ENCODE measurements at regions not wholly inside any gene's neighbourhood (a gene's known extent, or its start where the extent isn't known, plus 50 kb on each side); places are given as distances from the start of the nearest gene placed in this dataset.

DNA sequence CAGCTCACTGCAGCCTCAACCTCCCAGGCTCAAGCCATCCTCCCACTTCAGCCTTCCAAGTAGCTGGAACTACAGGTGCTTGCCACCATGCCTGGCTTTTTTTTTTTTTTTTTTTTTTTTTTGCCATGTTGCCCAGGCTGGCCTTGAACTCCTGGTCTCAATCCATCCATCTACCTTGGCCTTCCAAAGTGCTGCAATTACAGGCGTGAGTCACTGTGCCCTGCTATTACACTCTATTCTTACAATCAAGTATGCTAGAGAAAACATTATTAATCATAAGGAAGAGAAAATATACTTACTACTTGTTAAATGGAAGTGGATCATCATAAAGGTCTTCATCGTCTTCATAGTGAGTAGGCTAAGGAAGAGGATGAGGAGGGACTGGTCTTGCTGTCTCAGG lies 93.3 kb upstream of the DOCK9 start:
- Histone ChIP-seq H3K4me1 (ENCODE audit: control insufficient read depth in 2 of 2, insufficient read depth in 2 of 2, low read length in 2 of 2) (peaks cover 0 to 2% of the 10 kb centered on the region in 2 donors), H3K27ac (ENCODE audit: low read depth in 1 of 2, low read length in 1 of 2) (no peak overlapping the region), H3K9me3 (ENCODE audit: control insufficient read depth in 2 of 2, insufficient read depth in 1 of 2, low read length in 1 of 2) (peaks cover 0 to 13% of the 10 kb centered on the region in 2 donors), H3K36me3 (ENCODE audit: control insufficient read depth in 2 of 2, insufficient read depth in 2 of 2, low read length in 1 of 2) (no peaks in the 10 kb centered on the region), H3K27me3 (ENCODE audit: control insufficient read depth in 2 of 2, insufficient read depth in 1 of 2, low read length in 1 of 2) (no peaks in the 10 kb centered on the region), H3K4me3 (ENCODE audit: low read length in 2 of 2) (no peak overlapping the region)
- no peak for DNase-seq (ENCODE audit: low read depth in 6 of 9, low spot score in 9 of 9)
- WGBS, result 100% methylated on average over 2 of the region's 2 CpGs

DNA sequence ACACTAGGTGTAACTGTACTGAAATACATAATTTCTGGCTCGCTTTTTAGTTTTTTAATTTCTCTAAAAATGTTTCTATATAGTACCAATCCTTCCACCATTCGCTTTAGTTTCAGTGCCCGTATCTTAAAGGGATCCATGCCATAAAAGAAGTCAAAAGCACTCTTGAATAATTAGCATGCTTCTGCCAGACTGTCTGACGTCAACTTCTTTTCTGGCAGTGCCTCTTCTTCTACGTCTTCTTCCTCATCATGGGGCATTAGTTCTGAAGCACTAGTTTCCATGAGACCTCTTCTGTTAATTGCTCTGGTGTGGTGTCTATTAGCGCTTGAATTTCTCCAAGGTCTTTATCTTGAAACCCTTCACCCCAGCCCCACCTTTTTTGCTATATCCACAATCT lies 93.8 kb upstream of the DOCK9 start:
- no peak overlapping the region for H3K27ac ChIP-seq (ENCODE audit: low read depth in 1 of 2, low read length in 1 of 2)
- 89% methylated on average over 6 of the region's 6 CpGs for WGBS

DNA sequence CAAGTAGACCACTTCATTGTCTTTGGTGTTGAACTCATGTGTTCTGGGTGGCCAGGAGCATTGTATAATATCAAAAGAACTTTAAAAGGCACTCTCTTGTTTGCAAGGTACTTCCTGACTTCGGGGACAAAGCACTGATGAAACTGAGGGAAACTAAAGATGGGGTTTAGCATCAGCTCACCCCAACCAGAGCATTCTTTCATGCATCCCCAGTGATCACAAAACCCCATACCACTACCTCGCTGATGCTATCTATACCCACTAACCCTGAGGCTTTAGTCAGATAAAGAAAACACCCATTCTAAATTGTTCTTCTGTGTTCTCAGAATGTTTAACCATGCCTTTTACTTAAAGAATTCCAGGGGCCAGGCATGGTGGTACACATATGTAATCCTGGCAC lies 94.5 kb upstream of the DOCK9 start:
- H3K27ac ChIP-seq (ENCODE audit: low read depth in 1 of 2, low read length in 1 of 2), result no peak overlapping the region
- H3K9me3 ChIP-seq (ENCODE audit: control insufficient read depth in 2 of 2, insufficient read depth in 1 of 2, low read length in 1 of 2), result peaks cover 0 to 13% of the 10 kb centered on the region in 2 donors
- H3K4me1 ChIP-seq (ENCODE audit: control insufficient read depth in 2 of 2, insufficient read depth in 2 of 2, low read length in 2 of 2), result peaks cover 0 to 2% of the 10 kb centered on the region in 2 donors
- H3K27me3 ChIP-seq (ENCODE audit: control insufficient read depth in 2 of 2, insufficient read depth in 1 of 2, low read length in 1 of 2), result no peaks in the 10 kb centered on the region
- no peak for DNase-seq (ENCODE audit: low read depth in 6 of 9, low spot score in 9 of 9)
- 66% methylated on average over 2 of the region's 2 CpGs for WGBS
- H3K4me3 ChIP-seq (ENCODE audit: low read length in 2 of 2), result no peak overlapping the region
- H3K36me3 ChIP-seq (ENCODE audit: control insufficient read depth in 2 of 2, insufficient read depth in 2 of 2, low read length in 1 of 2), result no peaks in the 10 kb centered on the region

More for the DNA sequence above, 93.8 kb upstream of the DOCK9 start:
- Histone ChIP-seq H3K4me1 (ENCODE audit: control insufficient read depth in 2 of 2, insufficient read depth in 2 of 2, low read length in 2 of 2) (peaks cover 0 to 2% of the 10 kb centered on the region in 2 donors), H3K4me3 (ENCODE audit: low read length in 2 of 2) (no peak overlapping the region), H3K36me3 (ENCODE audit: control insufficient read depth in 2 of 2, insufficient read depth in 2 of 2, low read length in 1 of 2) (no peaks in the 10 kb centered on the region), H3K27me3 (ENCODE audit: control insufficient read depth in 2 of 2, insufficient read depth in 1 of 2, low read length in 1 of 2) (no peaks in the 10 kb centered on the region), H3K9me3 (ENCODE audit: control insufficient read depth in 2 of 2, insufficient read depth in 1 of 2, low read length in 1 of 2) (peaks cover 0 to 13% of the 10 kb centered on the region in 2 donors)
- no peak for DNase-seq (ENCODE audit: low read depth in 6 of 9, low spot score in 9 of 9)

DNA sequence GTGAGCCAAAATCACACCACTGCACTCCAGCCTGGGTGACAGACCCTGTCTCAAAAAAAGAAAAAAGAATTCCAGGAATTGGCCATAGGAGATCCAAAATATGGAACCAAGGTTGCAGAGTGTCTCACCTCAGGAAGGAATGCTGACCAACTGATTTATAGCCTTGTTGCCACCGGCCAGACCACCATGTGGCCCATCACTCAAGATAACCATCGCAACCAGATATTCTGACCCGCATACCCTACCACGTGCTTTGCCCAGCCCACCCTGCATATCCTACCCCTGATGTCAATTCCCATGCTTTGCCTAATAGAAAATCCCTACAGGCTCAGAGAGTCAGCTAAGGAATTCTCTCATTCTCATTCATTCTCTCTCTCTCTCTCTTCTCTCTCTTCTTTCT lies 95.1 kb upstream of the DOCK9 start:
- H3K27ac ChIP-seq (ENCODE audit: low read depth in 1 of 2, low read length in 1 of 2), result no peak overlapping the region
- H3K4me3 ChIP-seq (ENCODE audit: low read length in 2 of 2), result no peak overlapping the region
- H3K27me3 ChIP-seq (ENCODE audit: control insufficient read depth in 2 of 2, insufficient read depth in 1 of 2, low read length in 1 of 2), result no peaks in the 10 kb centered on the region
- no peak for DNase-seq (ENCODE audit: low read depth in 6 of 9, low spot score in 9 of 9)
- 83% methylated on average over 4 of the region's 4 CpGs for WGBS
- peaks cover 0 to 2% of the 10 kb centered on the region in 2 donors for H3K4me1 ChIP-seq (ENCODE audit: control insufficient read depth in 2 of 2, insufficient read depth in 2 of 2, low read length in 2 of 2)
- peaks cover 0 to 13% of the 10 kb centered on the region in 2 donors for H3K9me3 ChIP-seq (ENCODE audit: control insufficient read depth in 2 of 2, insufficient read depth in 1 of 2, low read length in 1 of 2)
- no peaks in the 10 kb centered on the region for H3K36me3 ChIP-seq (ENCODE audit: control insufficient read depth in 2 of 2, insufficient read depth in 2 of 2, low read length in 1 of 2)

DNA sequence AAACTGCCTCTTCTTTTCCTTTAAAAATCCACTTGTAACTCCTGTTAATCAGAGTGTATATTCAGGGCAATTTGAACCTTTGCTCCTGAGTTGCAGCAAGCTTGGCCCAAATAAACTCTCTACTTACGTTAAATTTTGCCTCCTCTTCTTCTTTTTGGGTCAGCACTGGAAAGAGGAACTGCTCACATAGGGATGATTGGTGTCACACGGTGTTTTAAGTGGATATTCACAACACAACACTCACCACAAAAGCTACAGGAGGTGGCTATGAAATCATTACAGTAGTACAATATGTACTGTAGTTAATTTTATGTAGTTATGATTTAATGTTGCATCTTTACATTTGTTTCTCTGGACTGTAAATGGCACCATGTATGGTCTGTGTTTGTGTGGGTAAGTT lies 96.8 kb upstream of the DOCK9 start:
- no peak overlapping the region for H3K27ac ChIP-seq (ENCODE audit: low read depth in 1 of 2, low read length in 1 of 2)
- peaks cover 0 to 13% of the 10 kb centered on the region in 2 donors for H3K9me3 ChIP-seq (ENCODE audit: control insufficient read depth in 2 of 2, insufficient read depth in 1 of 2, low read length in 1 of 2)
- 56% methylated on average over 2 of the region's 2 CpGs for WGBS
- no peak for DNase-seq (ENCODE audit: low read depth in 6 of 9, low spot score in 9 of 9)
- no peaks in the 10 kb centered on the region for H3K36me3 ChIP-seq (ENCODE audit: control insufficient read depth in 2 of 2, insufficient read depth in 2 of 2, low read length in 1 of 2)
- H3K27me3 ChIP-seq (ENCODE audit: control insufficient read depth in 2 of 2, insufficient read depth in 1 of 2, low read length in 1 of 2), result no peaks in the 10 kb centered on the region
- H3K4me1 ChIP-seq (ENCODE audit: control insufficient read depth in 2 of 2, insufficient read depth in 2 of 2, low read length in 2 of 2), result peaks cover 0 to 2% of the 10 kb centered on the region in 2 donors
- no peak overlapping the region for H3K4me3 ChIP-seq (ENCODE audit: low read length in 2 of 2)

DNA sequence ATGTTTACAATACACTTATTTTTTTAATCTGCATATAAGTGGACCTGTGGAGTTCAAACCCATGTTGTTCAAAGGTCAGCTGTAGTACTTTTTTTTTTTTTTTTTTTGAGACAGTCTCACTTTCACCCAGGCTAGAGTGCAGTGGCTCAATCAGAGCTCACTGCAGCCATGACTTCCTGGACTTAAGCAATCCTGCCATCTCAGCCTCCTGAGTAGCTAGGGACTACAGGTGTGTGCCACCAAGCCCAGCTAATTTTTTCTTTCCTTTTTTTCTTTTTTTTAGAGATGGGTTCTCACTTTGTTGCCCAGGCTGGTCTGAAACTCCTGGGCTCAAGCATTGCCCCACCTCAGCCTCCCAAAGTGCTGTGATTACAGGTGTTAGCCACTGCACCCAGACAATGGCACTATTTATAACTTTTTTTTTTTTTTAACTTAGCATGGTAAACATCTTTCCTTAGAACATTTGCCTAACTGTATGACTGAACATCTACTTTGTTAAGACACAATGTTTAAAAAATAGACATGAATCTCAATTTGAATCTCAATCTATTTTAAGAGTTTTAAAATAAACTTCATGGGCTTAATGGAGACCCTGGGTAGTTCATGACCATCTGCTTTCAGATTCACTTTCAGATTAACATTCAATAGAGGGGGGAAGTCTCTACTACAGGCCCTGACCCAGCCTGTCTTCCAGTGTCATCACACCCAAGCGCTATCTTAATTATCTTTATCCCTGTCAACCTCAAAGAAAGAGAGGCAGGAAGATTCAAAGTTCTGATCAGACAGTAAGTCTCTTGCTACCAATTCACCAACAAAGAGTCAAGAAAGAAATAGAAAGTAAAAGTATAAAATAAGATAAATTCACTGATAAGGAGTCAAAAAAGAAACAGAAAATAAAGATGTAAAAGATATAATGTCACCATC lies 97.7 kb upstream of the DOCK9 start:
- DNase-seq (ENCODE audit: low read depth in 6 of 9, low spot score in 9 of 9), result peak in 1 of 9 donors; percentile 49
- WGBS, result 33% methylated on average over 1 of the region's 1 CpG
- Histone ChIP-seq H3K4me3 (ENCODE audit: low read length in 2 of 2) (no peak overlapping the region), H3K27me3 (ENCODE audit: control insufficient read depth in 2 of 2, insufficient read depth in 1 of 2, low read length in 1 of 2) (no peaks in the 10 kb centered on the region), H3K4me1 (ENCODE audit: control insufficient read depth in 2 of 2, insufficient read depth in 2 of 2, low read length in 2 of 2) (peaks cover 0 to 2% of the 10 kb centered on the region in 2 donors), H3K9me3 (ENCODE audit: control insufficient read depth in 2 of 2, insufficient read depth in 1 of 2, low read length in 1 of 2) (peaks cover 0 to 13% of the 10 kb centered on the region in 2 donors), H3K27ac (ENCODE audit: low read depth in 1 of 2, low read length in 1 of 2) (peak overlapping the region in 1 of 2 donors; percentile 43), H3K36me3 (ENCODE audit: control insufficient read depth in 2 of 2, insufficient read depth in 2 of 2, low read length in 1 of 2) (no peaks in the 10 kb centered on the region)

DNA sequence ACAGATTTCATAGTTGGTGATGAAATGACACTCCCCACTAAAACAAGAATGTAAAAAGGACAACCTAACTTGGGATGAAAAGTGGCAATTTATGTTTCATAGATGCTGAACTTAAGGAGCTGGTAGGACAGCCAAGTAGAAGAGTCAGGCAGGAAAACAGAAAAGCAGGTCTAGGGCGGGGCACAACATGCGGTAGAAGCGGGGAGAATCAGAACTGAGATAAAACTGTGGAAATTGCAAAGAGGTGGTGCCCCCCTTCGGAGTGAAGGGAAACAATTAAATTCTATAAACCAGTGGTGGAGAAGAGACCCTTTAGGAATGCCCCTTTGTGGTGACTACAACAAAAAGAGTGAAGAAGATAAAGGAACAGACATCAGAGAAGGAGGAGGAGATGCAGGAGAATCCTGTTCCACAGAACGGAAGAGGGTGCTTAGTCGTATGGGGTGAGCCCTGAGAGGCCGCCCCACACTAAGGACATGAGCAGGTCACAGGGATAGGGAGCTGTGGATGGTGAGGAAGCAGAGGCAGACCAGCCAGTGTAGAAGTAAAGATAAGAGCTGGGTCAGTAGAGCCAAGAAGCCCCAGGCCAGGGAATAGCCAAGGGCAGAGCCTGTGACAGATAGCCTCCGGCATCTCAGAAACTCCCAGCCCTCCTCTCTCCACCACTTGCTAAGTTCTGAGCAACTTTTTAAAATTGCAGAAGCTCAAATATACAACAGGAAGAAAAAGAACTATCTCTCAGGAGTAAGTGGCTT lies 100.3 kb upstream of the DOCK9 start:
- DNase-seq (ENCODE audit: low read depth in 6 of 9, low spot score in 9 of 9), result no peak
- peaks cover 0 to 2% of the 10 kb centered on the region in 2 donors for H3K4me1 ChIP-seq (ENCODE audit: control insufficient read depth in 2 of 2, insufficient read depth in 2 of 2, low read length in 2 of 2)
- H3K36me3 ChIP-seq (ENCODE audit: control insufficient read depth in 2 of 2, insufficient read depth in 2 of 2, low read length in 1 of 2), result no peaks in the 10 kb centered on the region
- no peak overlapping the region for H3K27ac ChIP-seq (ENCODE audit: low read depth in 1 of 2, low read length in 1 of 2)
- no peak overlapping the region for H3K4me3 ChIP-seq (ENCODE audit: low read length in 2 of 2)
- WGBS, result 97% methylated on average over 8 of the region's 8 CpGs
- H3K9me3 ChIP-seq (ENCODE audit: control insufficient read depth in 2 of 2, insufficient read depth in 1 of 2, low read length in 1 of 2), result peaks cover 0 to 9% of the 10 kb centered on the region in 2 donors
- H3K27me3 ChIP-seq (ENCODE audit: control insufficient read depth in 2 of 2, insufficient read depth in 1 of 2, low read length in 1 of 2), result no peaks in the 10 kb centered on the region

DNA sequence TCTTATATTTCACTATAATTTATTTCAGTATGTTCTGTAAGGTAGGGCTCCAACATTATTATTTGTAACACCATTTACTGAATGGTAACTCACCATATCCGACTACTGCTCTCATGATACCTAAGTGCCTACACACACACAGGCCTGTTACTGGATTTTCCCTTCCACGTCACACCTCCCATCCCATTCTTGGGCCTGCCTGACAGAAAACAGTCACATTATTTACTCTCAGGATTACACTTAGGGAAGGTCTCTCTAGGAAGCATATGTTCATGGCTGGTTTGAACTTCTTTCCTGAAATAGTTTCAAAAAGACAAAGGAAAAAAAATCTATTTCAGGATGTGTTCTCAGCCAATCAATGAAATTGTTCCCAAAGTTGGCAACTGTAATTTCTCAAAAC lies 102.3 kb upstream of the DOCK9 start:
- no peak for DNase-seq (ENCODE audit: low read depth in 6 of 9, low spot score in 9 of 9)
- H3K27ac ChIP-seq (ENCODE audit: low read depth in 1 of 2, low read length in 1 of 2), result no peak overlapping the region
- no peaks in the 10 kb centered on the region for H3K36me3 ChIP-seq (ENCODE audit: control insufficient read depth in 2 of 2, insufficient read depth in 2 of 2, low read length in 1 of 2)
- H3K9me3 ChIP-seq (ENCODE audit: control insufficient read depth in 2 of 2, insufficient read depth in 1 of 2, low read length in 1 of 2), result peaks cover 0 to 2% of the 10 kb centered on the region in 2 donors
- H3K4me3 ChIP-seq (ENCODE audit: low read length in 2 of 2), result no peak overlapping the region
- H3K27me3 ChIP-seq (ENCODE audit: control insufficient read depth in 2 of 2, insufficient read depth in 1 of 2, low read length in 1 of 2), result peaks cover 0 to 13% of the 10 kb centered on the region in 2 donors
- 97% methylated on average over 2 of the region's 2 CpGs for WGBS
- H3K4me1 ChIP-seq (ENCODE audit: control insufficient read depth in 2 of 2, insufficient read depth in 2 of 2, low read length in 2 of 2), result peaks cover 8 to 13% of the 10 kb centered on the region in 2 donors

DNA sequence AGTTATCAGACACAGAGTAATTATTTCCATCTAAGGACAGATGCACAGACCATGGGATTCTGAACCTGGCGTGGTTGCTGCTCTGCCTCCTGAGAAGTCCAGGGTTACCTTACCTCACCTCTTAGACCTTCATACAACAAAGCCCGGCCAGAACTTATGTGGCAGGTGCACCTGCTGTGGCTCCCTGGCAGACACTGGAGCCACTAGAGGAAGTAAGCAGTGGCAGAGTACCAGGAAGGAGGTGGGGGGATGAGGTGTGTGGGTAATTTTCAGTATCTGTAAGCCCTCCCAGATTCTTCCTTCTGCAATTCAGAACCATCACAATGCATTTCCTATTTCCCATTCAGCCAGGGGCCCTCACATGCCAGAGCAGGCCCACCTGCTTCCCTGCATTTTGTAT lies 106.1 kb upstream of the DOCK9 start:
- peaks cover 0 to 3% of the 10 kb centered on the region in 2 donors for H3K9me3 ChIP-seq (ENCODE audit: control insufficient read depth in 2 of 2, insufficient read depth in 1 of 2, low read length in 1 of 2)
- no peaks in the 10 kb centered on the region for H3K36me3 ChIP-seq (ENCODE audit: control insufficient read depth in 2 of 2, insufficient read depth in 2 of 2, low read length in 1 of 2)
- no peak overlapping the region for H3K4me3 ChIP-seq (ENCODE audit: low read length in 2 of 2)
- WGBS, result 36% methylated on average over 2 of the region's 2 CpGs
- H3K27ac ChIP-seq (ENCODE audit: low read depth in 1 of 2, low read length in 1 of 2), result no peak overlapping the region
- peaks cover 0 to 41% of the 10 kb centered on the region in 2 donors for H3K27me3 ChIP-seq (ENCODE audit: control insufficient read depth in 2 of 2, insufficient read depth in 1 of 2, low read length in 1 of 2)
- H3K4me1 ChIP-seq (ENCODE audit: control insufficient read depth in 2 of 2, insufficient read depth in 2 of 2, low read length in 2 of 2), result peaks cover 6 to 33% of the 10 kb centered on the region in 2 donors
- peak in 1 of 9 donors; percentile 43 for DNase-seq (ENCODE audit: low read depth in 6 of 9, low spot score in 9 of 9)

Data from thymus (tissue), 11 donors.